C4-2B (cell line): ENCODE measurements at regions not wholly inside any gene's neighbourhood (a gene's known extent, or its start where the extent isn't known, plus 50 kb on each side); places are given as distances from the start of the nearest gene placed in this dataset.

Source experiments
- ZFX ChIP-seq: fragments of 450-650 bp; IDR thresholded peaks from 2 replicates; pipeline ENCODE4 v1.6.1; 2017
- TF ChIP-seq, protein P1 (sequence below): fragments of 450-650 bp; conservative IDR thresholded peaks from 2 replicates; pipeline ENCODE4 v1.5.1; 2017; ENCODE audit warnings: mild to moderate bottlenecking

DNA sequence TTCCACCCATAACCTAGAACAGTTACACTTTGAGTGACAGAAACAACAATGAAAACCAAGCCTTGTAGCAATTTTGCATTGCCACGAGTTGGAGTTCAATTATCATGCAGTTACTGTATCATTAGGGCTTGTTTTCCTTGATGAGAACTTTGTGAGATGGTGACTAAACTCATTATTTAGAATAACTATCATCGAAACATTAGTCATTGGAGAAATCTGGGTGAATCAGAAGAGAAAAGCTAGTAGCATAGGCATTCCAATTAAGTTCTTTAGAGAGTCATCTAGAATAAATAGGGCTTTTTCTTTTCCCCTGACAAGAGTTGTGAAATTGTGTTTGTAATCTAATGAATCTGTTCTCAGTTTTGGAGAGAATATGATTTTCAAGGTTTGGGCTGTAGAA is 122.8 kb upstream of the DOCK10 start:
- TF ChIP-seq, protein P1, sequence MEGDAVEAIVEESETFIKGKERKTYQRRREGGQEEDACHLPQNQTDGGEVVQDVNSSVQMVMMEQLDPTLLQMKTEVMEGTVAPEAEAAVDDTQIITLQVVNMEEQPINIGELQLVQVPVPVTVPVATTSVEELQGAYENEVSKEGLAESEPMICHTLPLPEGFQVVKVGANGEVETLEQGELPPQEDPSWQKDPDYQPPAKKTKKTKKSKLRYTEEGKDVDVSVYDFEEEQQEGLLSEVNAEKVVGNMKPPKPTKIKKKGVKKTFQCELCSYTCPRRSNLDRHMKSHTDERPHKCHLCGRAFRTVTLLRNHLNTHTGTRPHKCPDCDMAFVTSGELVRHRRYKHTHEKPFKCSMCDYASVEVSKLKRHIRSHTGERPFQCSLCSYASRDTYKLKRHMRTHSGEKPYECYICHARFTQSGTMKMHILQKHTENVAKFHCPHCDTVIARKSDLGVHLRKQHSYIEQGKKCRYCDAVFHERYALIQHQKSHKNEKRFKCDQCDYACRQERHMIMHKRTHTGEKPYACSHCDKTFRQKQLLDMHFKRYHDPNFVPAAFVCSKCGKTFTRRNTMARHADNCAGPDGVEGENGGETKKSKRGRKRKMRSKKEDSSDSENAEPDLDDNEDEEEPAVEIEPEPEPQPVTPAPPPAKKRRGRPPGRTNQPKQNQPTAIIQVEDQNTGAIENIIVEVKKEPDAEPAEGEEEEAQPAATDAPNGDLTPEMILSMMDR, result no peak
- TF ChIP-seq ZFX, result no peak
